GM23248 (cell line): ENCODE measurements at regions not wholly inside any gene's neighbourhood (a gene's known extent, or its start where the extent isn't known, plus 50 kb on each side); places are given as distances from the start of the nearest gene placed in this dataset.

Experiments used
- DNase-seq: peaks from one replicate; pipeline ENCODE4 v3.0.0-alpha.2; 2015
- H2AFZ ChIP-seq: fragments of 200-600 bp; sonication (generic); 2 replicates; pipeline ENCODE4 v1.6.1; 2016; ENCODE audit warnings: antibody characterized with exemption
- H3F3A ChIP-seq: fragments of 200-600 bp; sonication (generic); 2 replicates; pipeline ENCODE4 v1.6.1; 2016; ENCODE audit warnings: mild to moderate bottlenecking, antibody characterized with exemption, mixed run types; ENCODE audit not compliant: insufficient read depth
- H3K27ac ChIP-seq: fragments of 200-600 bp; sonication (generic); 2 replicates; pipeline ENCODE4 v1.5.1; 2016; ENCODE audit warnings: mild to moderate bottlenecking
- H3K27me3 ChIP-seq: fragments of 200-600 bp; sonication (generic); replicated peaks from 2 replicates; pipeline ENCODE4 v1.6.1; 2016; ENCODE audit warnings: mild to moderate bottlenecking; ENCODE audit not compliant: insufficient read depth
- H3K36me3 ChIP-seq: fragments of 200-600 bp; sonication (generic); 2 replicates; pipeline ENCODE4 v1.6.1; 2016; ENCODE audit warnings: low read depth, mild to moderate bottlenecking
- H3K4me1 ChIP-seq: fragments of 200-600 bp; sonication (generic); 2 replicates; pipeline ENCODE4 v1.6.1; 2016; ENCODE audit warnings: mild to moderate bottlenecking; ENCODE audit not compliant: insufficient read depth
- H3K4me2 ChIP-seq: fragments of 200-600 bp; sonication (generic); one replicate; pipeline ENCODE4 v1.6.1; 2016; ENCODE audit warnings: mild to moderate bottlenecking; ENCODE audit not compliant: unreplicated experiment
- H3K4me3 ChIP-seq: fragments of 200-600 bp; sonication (generic); 2 replicates; pipeline ENCODE4 v1.5.1; 2016; ENCODE audit warnings: mild to moderate bottlenecking
- H3K79me2 ChIP-seq: fragments of 200-600 bp; sonication (generic); 2 replicates; pipeline ENCODE4 v1.6.1; 2016; ENCODE audit warnings: mild to moderate bottlenecking; ENCODE audit not compliant: insufficient read depth
- H3K9ac ChIP-seq: fragments of 200-600 bp; sonication (generic); 2 replicates; pipeline ENCODE4 v1.6.1; 2016; ENCODE audit warnings: mild to moderate bottlenecking
- H3K9me2 ChIP-seq: fragments of 200-600 bp; sonication (generic); 2 replicates; pipeline ENCODE4 v1.6.1; 2016; ENCODE audit warnings: mixed run types, mild to moderate bottlenecking, moderate library complexity; ENCODE audit not compliant: insufficient read depth
- H3K9me3 ChIP-seq: fragments of 200-600 bp; sonication (generic); one replicate; pipeline ENCODE4 v1.6.1; 2017; ENCODE audit warnings: low read depth
- H4K20me1 ChIP-seq: fragments of 200-600 bp; sonication (generic); 2 replicates; pipeline ENCODE4 v1.6.0; 2016; ENCODE audit not compliant: insufficient read depth
- EZH2 ChIP-seq: fragments of 200-600 bp; sonication (generic); IDR thresholded peaks from 2 replicates; pipeline ENCODE4 v1.6.1; 2018; ENCODE audit warnings: antibody characterized with exemption, mild to moderate bottlenecking; ENCODE audit not compliant: insufficient read depth, poor library complexity, severe bottlenecking
- EZH2phosphoT487 ChIP-seq: fragments of 200-600 bp; sonication (generic); IDR thresholded peaks from 2 replicates; pipeline ENCODE4 v1.6.1; 2018; ENCODE audit warnings: antibody characterized with exemption, moderate library complexity, mild to moderate bottlenecking, low read depth; ENCODE audit not compliant: insufficient read depth
- WGBS, 2 experiments: methylation state at CpG; one replicate each; pipeline ENCODE4 v1.1.6; 2015 to 2017; ENCODE audit warnings: low lambda C conversion rate in 2 of 2, low coverage in 1 of 2; ENCODE audit errors: missing lambda C conversion rate in 2 of 2; 5-methylcytosine and 5-hydroxymethylcytosine counted together
- in situ Hi-C: fragments of 300-500 bp; cut with MboI; formaldehyde crosslinking; loops from 2 replicates; pipeline ENCODE4 v1.15.0; 2020

DNA sequence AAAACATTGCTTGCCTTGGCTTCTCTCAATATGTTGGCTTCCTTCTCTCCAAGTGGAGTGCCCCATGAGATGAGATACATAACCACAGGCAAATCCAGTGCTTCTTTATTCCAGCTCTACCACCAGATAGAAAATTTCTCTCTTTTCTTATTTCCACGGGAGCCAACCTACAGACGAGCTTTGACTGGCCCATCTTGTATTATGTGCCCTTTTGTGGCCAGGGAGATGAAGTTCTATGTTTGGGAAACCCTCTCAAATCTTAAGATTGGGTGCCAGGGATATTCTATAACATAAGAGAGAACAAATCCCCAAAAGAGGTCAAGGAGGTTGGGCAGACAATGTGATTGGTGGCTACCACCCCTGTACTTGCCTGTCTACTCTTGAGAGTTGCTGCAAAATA, 351.8 kb downstream of the ZNF326 start:
- WGBS, 2 experiments: 0 to 3% methylated on average over 2 of the region's 2 CpGs
- TF ChIP-seq EZH2phosphoT487 (no peak), EZH2 (no peak)

DNA sequence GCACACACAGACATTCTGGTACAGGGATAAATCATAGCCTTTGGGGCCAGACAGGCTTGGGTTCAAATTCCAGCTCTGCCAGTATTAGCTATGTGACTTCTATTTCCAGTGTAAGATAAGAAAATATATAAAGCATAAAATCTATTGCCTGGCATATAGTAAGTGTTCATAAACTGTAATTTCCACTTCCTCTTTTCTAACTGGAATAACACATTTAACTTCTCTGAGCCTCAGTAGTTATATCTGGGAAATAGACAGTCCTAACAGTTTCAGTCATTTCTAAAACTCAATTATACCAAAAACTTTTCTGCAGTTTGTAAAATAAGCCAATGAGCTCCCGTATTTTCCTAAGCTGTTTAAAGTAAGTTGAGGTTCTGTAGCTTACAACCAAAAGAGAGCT, 351.4 kb downstream of the ZNF326 start:
- Histone ChIP-seq H3K27ac (no peak overlapping the region), H3K36me3 (no peaks in the 10 kb centered on the region), H3K79me2 (no peaks in the 10 kb centered on the region), H3K9me3 (no peaks in the 10 kb centered on the region), H3K9ac (no peak overlapping the region), H3K27me3 (no peaks in the 10 kb centered on the region), H3K4me2 (no peak overlapping the region), H4K20me1 (no peaks in the 10 kb centered on the region), H3K4me1 (no peaks in the 10 kb centered on the region), H3K4me3 (no peak overlapping the region), H2AFZ (no peak overlapping the region), H3K9me2 (no peaks in the 10 kb centered on the region), H3F3A (no peaks in the 10 kb centered on the region)
- in situ Hi-C loops: no loop called here
- DNase-seq: no peak
- 3% methylated on average over 1 of the region's 1 CpG for WGBS, 2 experiments
- TF ChIP-seq EZH2phosphoT487: no peak

More for the DNA sequence above, 351.8 kb downstream of the ZNF326 start:
- Histone ChIP-seq H3K9me2 (no peaks in the 10 kb centered on the region), H3K4me2 (no peak overlapping the region), H3K9ac (no peak overlapping the region), H2AFZ (no peak overlapping the region), H3F3A (no peaks in the 10 kb centered on the region), H3K4me1 (no peaks in the 10 kb centered on the region), H3K27ac (no peak overlapping the region), H3K79me2 (no peaks in the 10 kb centered on the region), H3K27me3 (no peaks in the 10 kb centered on the region), H3K4me3 (no peak overlapping the region), H3K36me3 (no peaks in the 10 kb centered on the region), H4K20me1 (no peaks in the 10 kb centered on the region), H3K9me3 (no peaks in the 10 kb centered on the region)
- DNase-seq: no peak
- in situ Hi-C loops: no loop called here

GRCh38 chr1:90344963-90345730, 350.2 kb downstream of the ZNF326 start:
- no peak overlapping the region for H3K27ac ChIP-seq
- H3K79me2 ChIP-seq: no peaks in the 10 kb centered on the region
- H3K27me3 ChIP-seq: no peaks in the 10 kb centered on the region
- no peak overlapping the region for H3K4me3 ChIP-seq
- TF ChIP-seq EZH2 (no peak), EZH2phosphoT487 (no peak)
- in situ Hi-C loops: no loop called here
- no peaks in the 10 kb centered on the region for H3K9me3 ChIP-seq
- no peaks in the 10 kb centered on the region for H3K36me3 ChIP-seq
- WGBS, 2 experiments: 3 to 13% methylated on average over 1 of the region's 1 CpG
- DNase-seq: no peak
- H4K20me1 ChIP-seq: no peaks in the 10 kb centered on the region
- no peak overlapping the region for H3K9ac ChIP-seq
- no peaks in the 10 kb centered on the region for H3K9me2 ChIP-seq
- H3K4me2 ChIP-seq: no peak overlapping the region
- H3K4me1 ChIP-seq: no peaks in the 10 kb centered on the region
- H3F3A ChIP-seq: no peaks in the 10 kb centered on the region
- H2AFZ ChIP-seq: no peak overlapping the region

GRCh38 chr1:90341516-90341915, 346.6 kb downstream of the ZNF326 start:
- in situ Hi-C loops: no loop called here
- Histone ChIP-seq H3K27ac (no peak overlapping the region), H2AFZ (no peak overlapping the region), H3K9ac (no peak overlapping the region), H3K27me3 (no peaks in the 10 kb centered on the region), H3K4me1 (no peaks in the 10 kb centered on the region), H4K20me1 (no peaks in the 10 kb centered on the region), H3K4me3 (no peak overlapping the region), H3K79me2 (no peaks in the 10 kb centered on the region), H3K9me2 (no peaks in the 10 kb centered on the region), H3F3A (no peaks in the 10 kb centered on the region), H3K4me2 (no peak overlapping the region), H3K36me3 (no peaks in the 10 kb centered on the region), H3K9me3 (no peaks in the 10 kb centered on the region)
- TF ChIP-seq EZH2phosphoT487 (no peak), EZH2 (no peak)
- DNase-seq: no peak
- 0 to 8% methylated on average over 1 of the region's 1 CpG for WGBS, 2 experiments
